ENCODE measurements at regions not wholly inside any gene's neighbourhood (a gene's known extent, or its start where the extent isn't known, plus 50 kb on each side); places are given as distances from the start of the nearest gene placed in this dataset.
"Not testable (repeated sequence)": the region's sequence is repeated elsewhere in the genome, so short reads cannot be mapped to it uniquely, and the experiment has no call there.

GRCh38 chr11:98703779-98704556, 316.8 kb upstream of the CNTN5 start:
- H3K4me2 ChIP-seq (ENCODE audit: low read length) = no peak overlapping the region
- no peaks in the 10 kb centered on the region for H3K9me3 ChIP-seq (replicated peaks; ENCODE audit: low read length)
- H3K4me3 ChIP-seq (ENCODE audit: low read length) = no peak overlapping the region
- no peaks in the 10 kb centered on the region for H3K36me3 ChIP-seq (ENCODE audit: insufficient read depth, low read length)
- no peaks in the 10 kb centered on the region for H3K4me1 ChIP-seq (ENCODE audit: control insufficient read depth, insufficient read depth, low read length)
- no peaks in the 10 kb centered on the region for H3K27me3 ChIP-seq (ENCODE audit: control insufficient read depth, insufficient read depth, low read length)
- H3K9ac ChIP-seq (ENCODE audit: low read depth, low read length) = no peak overlapping the region

GRCh38 chr11:98710026-98710425, 310.7 kb upstream of the CNTN5 start:
- H3K9ac ChIP-seq (ENCODE audit: low read depth, low read length) = no peak overlapping the region
- no peak overlapping the region for H3K4me2 ChIP-seq (ENCODE audit: low read length)
- H3K9me3 ChIP-seq (replicated peaks; ENCODE audit: low read length) = no peaks in the 10 kb centered on the region
- H3K4me1 ChIP-seq (ENCODE audit: control insufficient read depth, insufficient read depth, low read length) = no peaks in the 10 kb centered on the region
- H3K4me3 ChIP-seq (ENCODE audit: low read length) = no peak overlapping the region
- H3K27me3 ChIP-seq (ENCODE audit: control insufficient read depth, insufficient read depth, low read length) = no peaks in the 10 kb centered on the region
- no peaks in the 10 kb centered on the region for H3K36me3 ChIP-seq (ENCODE audit: insufficient read depth, low read length)

GRCh38 chr11:98710986-98711385, 309.8 kb upstream of the CNTN5 start:
- no peaks in the 10 kb centered on the region for H3K27me3 ChIP-seq (ENCODE audit: control insufficient read depth, insufficient read depth, low read length)
- H3K4me1 ChIP-seq (ENCODE audit: control insufficient read depth, insufficient read depth, low read length) = no peaks in the 10 kb centered on the region
- no peaks in the 10 kb centered on the region for H3K36me3 ChIP-seq (ENCODE audit: insufficient read depth, low read length)
- H3K4me3 ChIP-seq (ENCODE audit: low read length) = no peak overlapping the region
- no peaks in the 10 kb centered on the region for H3K9me3 ChIP-seq (replicated peaks; ENCODE audit: low read length)
- no peak overlapping the region for H3K9ac ChIP-seq (ENCODE audit: low read depth, low read length)
- no peak overlapping the region for H3K4me2 ChIP-seq (ENCODE audit: low read length)

- H3K4me1 ChIP-seq (ENCODE audit: control insufficient read depth, insufficient read depth, low read length) = no peaks in the 10 kb centered on the region
- H3K9ac ChIP-seq (ENCODE audit: low read depth, low read length) = no peak overlapping the region
- H3K27me3 ChIP-seq (ENCODE audit: control insufficient read depth, insufficient read depth, low read length) = no peaks in the 10 kb centered on the region
- H3K4me3 ChIP-seq (ENCODE audit: low read length) = no peak overlapping the region
- H3K9me3 ChIP-seq (replicated peaks; ENCODE audit: low read length) = no peaks in the 10 kb centered on the region
- H3K4me2 ChIP-seq (ENCODE audit: low read length) = no peak overlapping the region
- H3K36me3 ChIP-seq (ENCODE audit: insufficient read depth, low read length) = no peaks in the 10 kb centered on the region
Measured at GRCh38 chr11:98720951-98721350, 299.8 kb upstream of the CNTN5 start.

DNA sequence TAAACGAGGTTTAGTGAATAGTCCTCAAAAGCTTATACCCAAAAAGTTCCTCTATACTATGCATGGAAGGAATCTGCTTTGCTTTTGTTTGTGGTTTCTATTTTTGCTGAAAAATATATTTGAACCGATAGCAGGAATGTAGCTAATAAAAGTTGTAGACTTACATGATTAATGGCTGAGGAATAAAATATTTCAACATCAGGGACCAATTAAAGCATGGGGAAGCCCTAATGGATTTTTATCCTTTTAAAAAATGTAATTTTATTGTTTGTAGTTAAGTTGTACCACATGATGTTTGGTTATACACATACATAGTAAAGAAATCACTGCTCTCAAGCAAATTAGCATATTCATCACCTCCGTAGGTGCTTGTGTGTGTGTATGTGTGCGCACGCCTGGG, 295.3 kb upstream of the CNTN5 start:
- Histone ChIP-seq H3K9me3 (replicated peaks; ENCODE audit: low read length) (no peaks in the 10 kb centered on the region), H3K36me3 (ENCODE audit: insufficient read depth, low read length) (no peaks in the 10 kb centered on the region), H3K4me3 (ENCODE audit: low read length) (no peak overlapping the region), H3K4me2 (ENCODE audit: low read length) (no peak overlapping the region), H3K9ac (ENCODE audit: low read depth, low read length) (no peak overlapping the region), H3K4me1 (ENCODE audit: control insufficient read depth, insufficient read depth, low read length) (no peaks in the 10 kb centered on the region), H3K27me3 (ENCODE audit: control insufficient read depth, insufficient read depth, low read length) (no peaks in the 10 kb centered on the region)

GRCh38 chr11:98728421-98728820, 292.3 kb upstream of the CNTN5 start:
- Histone ChIP-seq H3K9ac (ENCODE audit: low read depth, low read length) (no peak overlapping the region), H3K9me3 (replicated peaks; ENCODE audit: low read length) (no peaks in the 10 kb centered on the region), H3K36me3 (ENCODE audit: insufficient read depth, low read length) (no peaks in the 10 kb centered on the region), H3K4me3 (ENCODE audit: low read length) (no peak overlapping the region), H3K27me3 (ENCODE audit: control insufficient read depth, insufficient read depth, low read length) (no peaks in the 10 kb centered on the region), H3K4me2 (ENCODE audit: low read length) (no peak overlapping the region), H3K4me1 (ENCODE audit: control insufficient read depth, insufficient read depth, low read length) (no peaks in the 10 kb centered on the region)

- no peaks in the 10 kb centered on the region for H3K4me1 ChIP-seq (ENCODE audit: control insufficient read depth, insufficient read depth, low read length)
- H3K36me3 ChIP-seq (ENCODE audit: insufficient read depth, low read length) = no peaks in the 10 kb centered on the region
- no peak overlapping the region for H3K9ac ChIP-seq (ENCODE audit: low read depth, low read length)
- H3K27me3 ChIP-seq (ENCODE audit: control insufficient read depth, insufficient read depth, low read length) = no peaks in the 10 kb centered on the region
- H3K4me2 ChIP-seq (ENCODE audit: low read length) = no peak overlapping the region
- no peaks in the 10 kb centered on the region for H3K9me3 ChIP-seq (replicated peaks; ENCODE audit: low read length)
- no peak overlapping the region for H3K4me3 ChIP-seq (ENCODE audit: low read length)
Measured at GRCh38 chr11:98729118-98729517, 291.6 kb upstream of the CNTN5 start.

DNA sequence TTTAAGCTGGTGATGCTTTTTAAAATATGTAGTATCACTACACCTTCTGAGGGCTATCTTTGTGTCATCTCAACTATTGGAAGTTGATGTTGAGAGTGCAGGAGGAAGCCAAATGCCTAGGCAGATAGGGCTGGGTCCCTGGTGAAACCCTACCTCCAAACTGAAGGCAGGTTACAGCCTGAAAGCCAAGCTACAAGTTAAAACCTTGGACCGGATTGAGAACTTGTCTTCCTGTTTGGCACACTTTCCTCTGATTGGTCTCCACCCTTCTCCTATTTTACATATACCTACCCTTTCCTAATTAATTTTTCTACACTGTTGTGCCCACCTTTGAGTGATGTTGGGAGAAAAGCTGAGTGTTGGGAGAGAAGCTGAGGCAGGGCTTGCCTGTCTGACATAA, 287.8 kb upstream of the CNTN5 start:
- Histone ChIP-seq H3K4me1 (ENCODE audit: control insufficient read depth, insufficient read depth, low read length) (no peaks in the 10 kb centered on the region), H3K9ac (ENCODE audit: low read depth, low read length) (no peak overlapping the region), H3K4me2 (ENCODE audit: low read length) (no peak overlapping the region), H3K36me3 (ENCODE audit: insufficient read depth, low read length) (no peaks in the 10 kb centered on the region), H3K9me3 (replicated peaks; ENCODE audit: low read length) (no peaks in the 10 kb centered on the region), H3K4me3 (ENCODE audit: low read length) (no peak overlapping the region), H3K27me3 (ENCODE audit: control insufficient read depth, insufficient read depth, low read length) (no peaks in the 10 kb centered on the region)

- H3K4me2 ChIP-seq (ENCODE audit: low read length); H3K27me3 ChIP-seq (ENCODE audit: control insufficient read depth, insufficient read depth, low read length); H3K9ac ChIP-seq (ENCODE audit: low read depth, low read length); H3K4me3 ChIP-seq (ENCODE audit: low read length); H3K36me3 ChIP-seq (ENCODE audit: insufficient read depth, low read length); H3K9me3 ChIP-seq (replicated peaks; ENCODE audit: low read length); H3K4me1 ChIP-seq (ENCODE audit: control insufficient read depth, insufficient read depth, low read length): not testable (repeated sequence)
Measured at GRCh38 chr11:98733378-98733777, 287.4 kb upstream of the CNTN5 start.

- no peak overlapping the region for H3K9ac ChIP-seq (ENCODE audit: low read depth, low read length)
- no peak overlapping the region for H3K4me3 ChIP-seq (ENCODE audit: low read length)
- no peaks in the 10 kb centered on the region for H3K27me3 ChIP-seq (ENCODE audit: control insufficient read depth, insufficient read depth, low read length)
- H3K9me3 ChIP-seq (replicated peaks; ENCODE audit: low read length) = no peaks in the 10 kb centered on the region
- H3K4me1 ChIP-seq (ENCODE audit: control insufficient read depth, insufficient read depth, low read length) = no peaks in the 10 kb centered on the region
- H3K36me3 ChIP-seq (ENCODE audit: insufficient read depth, low read length) = no peaks in the 10 kb centered on the region
- H3K4me2 ChIP-seq (ENCODE audit: low read length) = no peak overlapping the region
Measured at GRCh38 chr11:98734686-98735085, 286.1 kb upstream of the CNTN5 start.

DNA sequence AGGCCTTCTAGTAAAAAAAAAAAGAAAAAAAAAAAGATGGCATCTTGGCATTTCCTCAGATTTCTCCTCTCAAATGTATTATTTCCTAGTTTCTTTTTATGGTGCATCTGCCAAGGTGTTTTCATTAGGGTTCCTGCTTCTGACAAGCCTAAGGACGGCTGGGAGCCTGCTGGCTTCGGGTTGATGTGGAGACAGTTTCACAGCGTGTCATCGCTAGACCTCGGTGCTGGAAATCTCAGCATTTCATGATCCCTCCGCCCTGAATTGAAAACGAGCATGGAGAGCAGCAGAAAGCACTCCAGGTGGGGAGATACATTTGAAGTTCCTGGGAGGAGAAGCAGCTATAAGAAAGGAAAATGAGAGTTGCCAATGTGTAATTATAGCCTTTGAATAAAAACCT, 283.9 kb upstream of the CNTN5 start:
- Histone ChIP-seq H3K36me3 (ENCODE audit: insufficient read depth, low read length) (no peaks in the 10 kb centered on the region), H3K9ac (ENCODE audit: low read depth, low read length) (no peak overlapping the region), H3K4me1 (ENCODE audit: control insufficient read depth, insufficient read depth, low read length) (no peaks in the 10 kb centered on the region), H3K9me3 (replicated peaks; ENCODE audit: low read length) (no peaks in the 10 kb centered on the region), H3K4me2 (ENCODE audit: low read length) (no peak overlapping the region), H3K27me3 (ENCODE audit: control insufficient read depth, insufficient read depth, low read length) (no peaks in the 10 kb centered on the region), H3K4me3 (ENCODE audit: low read length) (no peak overlapping the region)

- Histone ChIP-seq H3K4me3 (ENCODE audit: low read length) (no peak overlapping the region), H3K9me3 (replicated peaks; ENCODE audit: low read length) (no peaks in the 10 kb centered on the region), H3K27me3 (ENCODE audit: control insufficient read depth, insufficient read depth, low read length) (no peaks in the 10 kb centered on the region), H3K36me3 (ENCODE audit: insufficient read depth, low read length) (no peaks in the 10 kb centered on the region), H3K9ac (ENCODE audit: low read depth, low read length) (no peak overlapping the region), H3K4me2 (ENCODE audit: low read length) (no peak overlapping the region), H3K4me1 (ENCODE audit: control insufficient read depth, insufficient read depth, low read length) (no peaks in the 10 kb centered on the region)
Measured at GRCh38 chr11:98740321-98740720, 280.4 kb upstream of the CNTN5 start.

All from skeletal muscle satellite cell (primary cell).